ENCODE measurements at regions not wholly inside any gene's neighbourhood (a gene's known extent, or its start where the extent isn't known, plus 50 kb on each side); places are given as distances from the start of the nearest gene placed in this dataset.

- TF ChIP-seq, protein P1, sequence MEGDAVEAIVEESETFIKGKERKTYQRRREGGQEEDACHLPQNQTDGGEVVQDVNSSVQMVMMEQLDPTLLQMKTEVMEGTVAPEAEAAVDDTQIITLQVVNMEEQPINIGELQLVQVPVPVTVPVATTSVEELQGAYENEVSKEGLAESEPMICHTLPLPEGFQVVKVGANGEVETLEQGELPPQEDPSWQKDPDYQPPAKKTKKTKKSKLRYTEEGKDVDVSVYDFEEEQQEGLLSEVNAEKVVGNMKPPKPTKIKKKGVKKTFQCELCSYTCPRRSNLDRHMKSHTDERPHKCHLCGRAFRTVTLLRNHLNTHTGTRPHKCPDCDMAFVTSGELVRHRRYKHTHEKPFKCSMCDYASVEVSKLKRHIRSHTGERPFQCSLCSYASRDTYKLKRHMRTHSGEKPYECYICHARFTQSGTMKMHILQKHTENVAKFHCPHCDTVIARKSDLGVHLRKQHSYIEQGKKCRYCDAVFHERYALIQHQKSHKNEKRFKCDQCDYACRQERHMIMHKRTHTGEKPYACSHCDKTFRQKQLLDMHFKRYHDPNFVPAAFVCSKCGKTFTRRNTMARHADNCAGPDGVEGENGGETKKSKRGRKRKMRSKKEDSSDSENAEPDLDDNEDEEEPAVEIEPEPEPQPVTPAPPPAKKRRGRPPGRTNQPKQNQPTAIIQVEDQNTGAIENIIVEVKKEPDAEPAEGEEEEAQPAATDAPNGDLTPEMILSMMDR (IDR thresholded peaks at IDR 0.05; ENCODE audit: low read depth, low read length) = no peak
- no peak for TF ChIP-seq EZH2phosphoT487 (IDR thresholded peaks at IDR 0.05; ENCODE audit: low read depth)
Observed at GRCh38 chr5:54757541-54757940, 227.9 kb downstream of the ESM1 start.

Measured in OCI-LY3 (cell line).